H1 (cell line): ENCODE measurements at regions not wholly inside any gene's neighbourhood (a gene's known extent, or its start where the extent isn't known, plus 50 kb on each side); places are given as distances from the start of the nearest gene placed in this dataset.

Experiments used
- CTCF ChIA-PET: fragments of 300-600 bp; sonication (Branson Sonifier 250); formaldehyde crosslinking; loops from one replicate; lab custom pipeline; 2021; ENCODE audit not compliant: partially characterized antibody; lab: Charles Lee
- POLR2A ChIA-PET: fragments of 300-600 bp; sonication (Branson Sonifier 250); formaldehyde crosslinking; loops from one replicate; lab custom pipeline; 2021; ENCODE audit warnings: inconsistent platforms; ENCODE audit not compliant: partially characterized antibody; lab: Charles Lee
- DNase-seq, 2 experiments: peaks; one replicate each; pipeline versions ENCODE4 v3.0.0 to v3.0.0-alpha.2; 2010 to 2022; ENCODE audit warnings: low spot score in 2 of 2, low read depth in 1 of 2, mixed read lengths in 1 of 2
- FAIRE-seq: peaks from 2 replicates; lab custom pipeline; 2011; peaks lifted over from hg19 to GRCh38; lab: Jason Lieb, UNC
- H2AFZ ChIP-seq: 2 replicates; pipeline ENCODE4 v1.8.1; 2012; ENCODE audit warnings: low read length, inconsistent platforms
- H2AK5ac ChIP-seq: 2 replicates; pipeline ENCODE4 v1.6.1; 2013; ENCODE audit warnings: low read depth, low read length
- H2BK120ac ChIP-seq: replicated peaks from 2 replicates; pipeline ENCODE3; 2013; ENCODE audit warnings: low read depth, low read length, inconsistent platforms
- H2BK12ac ChIP-seq: 2 replicates; pipeline ENCODE4 v1.6.1; 2013; ENCODE audit warnings: low read depth, low read length
- H2BK15ac ChIP-seq: 2 replicates; pipeline ENCODE4 v1.6.1; 2013; ENCODE audit warnings: low read length
- H2BK20ac ChIP-seq: 2 replicates; pipeline ENCODE4 v1.6.1; 2013; ENCODE audit warnings: low read length
- H2BK5ac ChIP-seq: 2 replicates; pipeline ENCODE4 v1.6.1; 2013; ENCODE audit warnings: low read depth, low read length
- H3K14ac ChIP-seq: 2 replicates; pipeline ENCODE4 v1.6.1; 2013; ENCODE audit warnings: inconsistent platforms; ENCODE audit not compliant: insufficient read length
- H3K18ac ChIP-seq: 2 replicates; pipeline ENCODE4 v1.6.1; 2013; ENCODE audit warnings: low read length; ENCODE audit errors: extremely low read depth
- H3K23ac ChIP-seq: 2 replicates; pipeline ENCODE4 v1.6.1; 2013; ENCODE audit warnings: inconsistent platforms; ENCODE audit not compliant: insufficient read length
- H3K23me2 ChIP-seq: 2 replicates; pipeline ENCODE4 v1.6.1; 2013; ENCODE audit warnings: low read depth, low read length
- H3K27ac ChIP-seq: 2 replicates; pipeline ENCODE4 v1.6.1; 2011; ENCODE audit warnings: low read depth, low read length, inconsistent platforms
- H3K27me3 ChIP-seq, 4 experiments: replicated peaks in 1 of 4; 1 replicate in 1 of 4; 2 replicates in 3 of 4; pipeline versions ENCODE4 v1.6.1 to v1.8.1; 2011 to 2013; ENCODE audit warnings: low read length in 3 of 4, mild to moderate bottlenecking in 3 of 4, inconsistent platforms in 2 of 4, mixed read lengths in 2 of 4, moderate library complexity in 1 of 4; ENCODE audit not compliant: control insufficient read depth in 3 of 4, insufficient read depth in 3 of 4; ENCODE audit errors: extremely low read depth in 1 of 4
- H3K36me3 ChIP-seq, 4 experiments: 2 replicates each; pipeline versions ENCODE4 v1.6.1 to v1.8.1; 2011 to 2013; ENCODE audit warnings: mild to moderate bottlenecking in 4 of 4, low read length in 3 of 4, moderate library complexity in 2 of 4, control low read depth in 1 of 4, inconsistent platforms in 1 of 4; ENCODE audit not compliant: insufficient read depth in 4 of 4, control insufficient read depth in 2 of 4
- H3K4ac ChIP-seq: replicated peaks from 2 replicates; pipeline ENCODE3; 2013; ENCODE audit warnings: low read length, low read depth, mixed read lengths, inconsistent platforms; ENCODE audit not compliant: insufficient read length
- H3K4me1 ChIP-seq, 4 experiments: replicated peaks in 1 of 4; 1 replicate in 1 of 4; 2 replicates in 3 of 4; pipeline versions ENCODE4 v1.6.1 to v1.8.1; 2011 to 2013; ENCODE audit warnings: low read length in 3 of 4, inconsistent platforms in 2 of 4, mixed read lengths in 1 of 4; ENCODE audit not compliant: insufficient read depth in 4 of 4, control insufficient read depth in 3 of 4
- H3K4me2 ChIP-seq, 2 experiments: 2 replicates each; pipeline versions ENCODE4 v1.6.1 to v1.8.1; 2011 to 2013; ENCODE audit warnings: low read depth in 2 of 2, low read length in 2 of 2, control low read depth in 1 of 2, inconsistent platforms in 1 of 2, mild to moderate bottlenecking in 1 of 2; ENCODE audit not compliant: insufficient read depth in 1 of 2
- H3K4me3 ChIP-seq, 4 experiments: fragments of 200-600, 300-600 bp in 1 of 4; sonication (generic), shearing (Covaris generic), sonication (Bioruptor Twin) in 1 of 4; 2 replicates each; pipeline versions ENCODE4 v1.5.1 to v1.8.1; 2011 to 2016; ENCODE audit warnings: low read length in 4 of 4, low read depth in 3 of 4, control low read depth in 2 of 4, inconsistent platforms in 2 of 4, mild to moderate bottlenecking in 2 of 4, mixed read lengths in 1 of 4, moderate library complexity in 1 of 4; ENCODE audit not compliant: insufficient read depth in 2 of 4; ENCODE audit errors: extremely low read depth in 1 of 4
- H3K56ac ChIP-seq: replicated peaks from 2 replicates; pipeline ENCODE3; 2013; ENCODE audit warnings: low read depth, mild to moderate bottlenecking, mixed read lengths, low read length, inconsistent platforms; ENCODE audit not compliant: insufficient read length
- H3K79me1 ChIP-seq: 2 replicates; pipeline ENCODE4 v1.6.1; 2013; ENCODE audit warnings: low read depth, low read length, control low read depth
- H3K79me2 ChIP-seq, 2 experiments: 2 replicates each; pipeline versions ENCODE4 v1.6.1 to v1.8.1; 2012 to 2013; ENCODE audit warnings: low read length in 2 of 2, mild to moderate bottlenecking in 2 of 2, inconsistent platforms in 1 of 2; ENCODE audit not compliant: insufficient read depth in 2 of 2, control insufficient read depth in 1 of 2
- H3K9ac ChIP-seq, 4 experiments: replicated peaks in 1 of 4; 1 replicate in 1 of 4; 2 replicates in 3 of 4; pipeline versions ENCODE4 v1.6.1 to v1.8.1; 2011 to 2013; ENCODE audit warnings: low read depth in 3 of 4, low read length in 3 of 4, control low read depth in 2 of 4, mild to moderate bottlenecking in 2 of 4, moderate library complexity in 2 of 4, inconsistent platforms in 1 of 4; ENCODE audit errors: extremely low read depth in 1 of 4
- H3K9me3 ChIP-seq, 2 experiments: 2 replicates each; pipeline versions ENCODE4 v1.6.1 to v1.8.1; 2012 to 2013; ENCODE audit warnings: mild to moderate bottlenecking in 2 of 2, moderate library complexity in 2 of 2, control low read depth in 1 of 2, inconsistent platforms in 1 of 2, low read depth in 1 of 2, low read length in 1 of 2, mixed read lengths in 1 of 2; ENCODE audit not compliant: insufficient read depth in 2 of 2
- H4K20me1 ChIP-seq, 2 experiments: replicated peaks in 1 of 2; 2 replicates each; pipeline versions ENCODE3 to v1.8.1; 2011 to 2013; ENCODE audit warnings: inconsistent platforms in 2 of 2, low read length in 2 of 2, mild to moderate bottlenecking in 1 of 2; ENCODE audit not compliant: insufficient read depth in 2 of 2, control insufficient read depth in 1 of 2
- H4K5ac ChIP-seq: 2 replicates; pipeline ENCODE4 v1.6.1; 2013; ENCODE audit warnings: low read length, low read depth, mixed read lengths, inconsistent platforms; ENCODE audit not compliant: insufficient read length
- H4K8ac ChIP-seq: 2 replicates; pipeline ENCODE4 v1.8.0; 2013; ENCODE audit warnings: mild to moderate bottlenecking, moderate library complexity, low read length, inconsistent platforms; ENCODE audit not compliant: insufficient read depth; ENCODE audit errors: extremely low read depth
- H4K91ac ChIP-seq: replicated peaks from 2 replicates; pipeline ENCODE3; 2013; ENCODE audit warnings: low read length, mixed read lengths, inconsistent platforms; ENCODE audit not compliant: insufficient read length
- CHD2 ChIP-seq: IDR thresholded peaks from 2 replicates; pipeline ENCODE4 v1.6.1; 2012; ENCODE audit warnings: low read length, improper control_type of control experiment
- WGBS, 2 experiments: shearing (Covaris generic) in 1 of 2; methylation state at CpG; one replicate each; pipeline versions ENCODE4 v1.1.6 to v1.1.7; 2013 to 2015; ENCODE audit warnings: low lambda C conversion rate in 2 of 2, mixed read lengths in 2 of 2, inconsistent platforms in 1 of 2, low coverage in 1 of 2, missing lambda C conversion rate in 1 of 2; ENCODE audit not compliant: insufficient replicate concordance in 2 of 2, insufficient coverage in 1 of 2, insufficient read length in 1 of 2; ENCODE audit errors: extremely low coverage in 1 of 2, missing lambda C conversion rate in 1 of 2; 5-methylcytosine and 5-hydroxymethylcytosine counted together

GRCh38 chr3:187801152-187801551 lies 55.9 kb upstream of the BCL6 start:
- 87% methylated on average over 5 of the region's 5 CpGs; no CpG with 5 or more reads in 1 of the 2 experiments for WGBS, 2 experiments
- Histone ChIP-seq H3K23ac (no peak overlapping the region), H4K91ac (no peak overlapping the region), H3K9ac (no peak overlapping the region), H3K27ac (no peak overlapping the region), H3K4me2 (no peak overlapping the region), H3K4me3 (no peak overlapping the region), H3K36me3 (no peaks in the 10 kb centered on the region), H4K20me1 (no peaks in the 10 kb centered on the region), H3K18ac (no peak overlapping the region), H3K14ac (no peak overlapping the region), H2BK5ac (no peak overlapping the region), H2BK120ac (no peak overlapping the region), H3K79me2 (no peaks in the 10 kb centered on the region), H3K4me1 (peaks cover 0 to 5% (median 1%) of the 10 kb centered on the region in 4 experiments; a peak in 2 of 7 replicates), H3K9me3 (no peaks in the 10 kb centered on the region), H2AFZ (no peak overlapping the region), H2BK12ac (no peak overlapping the region), H2BK20ac (no peak overlapping the region), H3K56ac (no peak overlapping the region), H3K79me1 (no peaks in the 10 kb centered on the region), H3K27me3 (no peaks in the 10 kb centered on the region), H4K8ac (no peak overlapping the region), H2BK15ac (no peak overlapping the region), H2AK5ac (no peak overlapping the region), H3K23me2 (no peaks in the 10 kb centered on the region), H4K5ac (no peak overlapping the region), H3K4ac (no peak overlapping the region)
- FAIRE-seq (no peak), DNase-seq (no peak)
- CTCF ChIA-PET, result interaction anchor here (0.7 to 1.6 kb wide), 3 partner anchors 9 to 61 kb away, joined by 3 to 4 read pairs (median 4); no protein-coding TSS in a partner anchor
- POLR2A ChIA-PET, result no interaction called here
- no peak for TF ChIP-seq CHD2
